ENCODE measurements at regions not wholly inside any gene's neighbourhood (a gene's known extent, or its start where the extent isn't known, plus 50 kb on each side); places are given as distances from the start of the nearest gene placed in this dataset.
A peak's percentile ranks its signal among the peaks of the same experiment; 100 is the strongest.

DNA sequence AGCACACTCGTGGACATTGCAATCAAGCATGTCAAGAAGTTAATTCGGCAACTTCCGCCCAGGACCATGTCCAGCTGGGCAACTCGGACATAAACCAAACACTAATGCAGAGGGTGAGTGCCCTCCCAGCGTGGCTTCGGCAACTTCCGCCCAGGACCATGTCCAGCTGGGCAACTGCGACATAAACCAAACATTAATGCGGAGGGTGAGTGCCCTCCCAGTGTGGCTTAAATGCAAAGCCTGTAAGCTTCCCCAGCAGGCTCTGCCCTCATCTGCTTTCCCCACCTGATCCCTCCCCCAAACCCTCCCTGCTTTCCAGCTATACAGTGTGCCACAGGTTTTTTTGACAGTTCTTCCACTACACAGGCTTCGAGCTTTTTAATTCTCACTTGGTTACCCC is 143.4 kb downstream of the PXDC1 start:
- no peaks in the 10 kb centered on the region for H3K36me3 ChIP-seq
- peaks cover 28% of the 10 kb centered on the region for H3K4me1 ChIP-seq
- peak; percentile 55 to 80 for DNase-seq (ENCODE audit: extremely low spot score in 2 of 2)

DNA sequence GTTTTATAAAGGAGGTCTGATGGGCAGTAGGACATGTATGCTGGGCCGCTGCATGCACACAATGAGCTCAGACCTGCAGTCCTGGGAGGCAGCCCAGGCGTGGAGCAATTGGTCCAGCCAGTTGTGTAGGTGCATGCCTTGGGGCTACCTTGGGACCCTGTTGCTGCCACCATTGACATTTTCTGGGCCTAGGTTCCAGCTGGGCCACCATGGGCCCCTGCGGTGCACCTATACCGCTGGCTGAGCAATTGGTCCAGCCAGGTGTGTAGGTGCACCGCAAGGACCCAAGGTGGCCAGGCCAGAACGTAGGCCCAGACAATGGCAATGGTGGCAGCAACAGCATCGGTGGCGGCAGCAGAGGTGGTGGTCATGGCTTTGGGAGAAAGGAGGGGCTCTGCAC is 143.9 kb downstream of the PXDC1 start:
- intact Hi-C loops (cut with DNase I): no loop called here
- DNase-seq (ENCODE audit: extremely low spot score in 2 of 2): peak; percentile 43 to 54
- TF ChIP-seq POLR2AphosphoS5 (IDR thresholded peaks at IDR 0.05; ENCODE audit: insufficient read depth in 1 of 2, low read depth in 1 of 2) (no peak), POLR2A (IDR thresholded peaks at IDR 0.05) (no peak)
- TF ChIP-seq, protein P1, sequence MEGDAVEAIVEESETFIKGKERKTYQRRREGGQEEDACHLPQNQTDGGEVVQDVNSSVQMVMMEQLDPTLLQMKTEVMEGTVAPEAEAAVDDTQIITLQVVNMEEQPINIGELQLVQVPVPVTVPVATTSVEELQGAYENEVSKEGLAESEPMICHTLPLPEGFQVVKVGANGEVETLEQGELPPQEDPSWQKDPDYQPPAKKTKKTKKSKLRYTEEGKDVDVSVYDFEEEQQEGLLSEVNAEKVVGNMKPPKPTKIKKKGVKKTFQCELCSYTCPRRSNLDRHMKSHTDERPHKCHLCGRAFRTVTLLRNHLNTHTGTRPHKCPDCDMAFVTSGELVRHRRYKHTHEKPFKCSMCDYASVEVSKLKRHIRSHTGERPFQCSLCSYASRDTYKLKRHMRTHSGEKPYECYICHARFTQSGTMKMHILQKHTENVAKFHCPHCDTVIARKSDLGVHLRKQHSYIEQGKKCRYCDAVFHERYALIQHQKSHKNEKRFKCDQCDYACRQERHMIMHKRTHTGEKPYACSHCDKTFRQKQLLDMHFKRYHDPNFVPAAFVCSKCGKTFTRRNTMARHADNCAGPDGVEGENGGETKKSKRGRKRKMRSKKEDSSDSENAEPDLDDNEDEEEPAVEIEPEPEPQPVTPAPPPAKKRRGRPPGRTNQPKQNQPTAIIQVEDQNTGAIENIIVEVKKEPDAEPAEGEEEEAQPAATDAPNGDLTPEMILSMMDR (IDR thresholded peaks at IDR 0.05): no peak
- H3K4me3 ChIP-seq: no peak overlapping the region
- peaks cover 23% of the 10 kb centered on the region for H3K4me1 ChIP-seq
- H3K27me3 ChIP-seq: no peaks in the 10 kb centered on the region
- no peak overlapping the region for H3K27ac ChIP-seq
- no peaks in the 10 kb centered on the region for H3K9me3 ChIP-seq
- no peaks in the 10 kb centered on the region for H3K36me3 ChIP-seq

More for the DNA sequence above, 143.4 kb downstream of the PXDC1 start:
- Histone ChIP-seq H3K27me3 (no peaks in the 10 kb centered on the region), H3K4me3 (no peak overlapping the region), H3K9me3 (no peaks in the 10 kb centered on the region), H3K27ac (no peak overlapping the region)
- intact Hi-C loops (cut with DNase I): no loop called here
- no peak for TF ChIP-seq POLR2A (IDR thresholded peaks at IDR 0.05)
- no peak for TF ChIP-seq POLR2AphosphoS5 (IDR thresholded peaks at IDR 0.05; ENCODE audit: insufficient read depth in 1 of 2, low read depth in 1 of 2)
- TF ChIP-seq, protein P1 (IDR thresholded peaks at IDR 0.05): no peak

DNA sequence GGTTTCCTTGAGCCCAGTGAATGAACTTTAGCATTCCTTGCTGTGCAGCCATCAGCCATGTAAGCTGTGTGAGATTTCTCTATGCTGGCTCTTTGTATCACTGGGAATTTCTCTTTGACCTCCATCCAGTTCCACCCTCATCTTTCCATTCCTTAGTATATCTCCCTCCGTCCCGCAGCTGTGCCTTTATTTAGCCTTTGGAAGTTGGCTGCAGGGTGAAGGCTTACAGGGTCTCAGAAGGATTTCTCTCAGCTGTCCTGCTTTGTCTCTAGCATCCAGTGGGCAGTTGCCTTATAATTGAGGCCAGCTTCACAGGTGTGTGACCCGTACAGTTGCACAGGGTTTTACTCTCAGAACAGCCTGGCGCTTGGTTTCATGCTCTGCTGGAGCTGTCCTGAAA is 144.3 kb downstream of the PXDC1 start:
- Histone ChIP-seq H3K4me1 (peaks cover 19% of the 10 kb centered on the region), H3K36me3 (no peaks in the 10 kb centered on the region), H3K27me3 (no peaks in the 10 kb centered on the region), H3K4me3 (no peak overlapping the region), H3K27ac (no peak overlapping the region), H3K9me3 (no peaks in the 10 kb centered on the region)
- TF ChIP-seq, protein P1 (IDR thresholded peaks at IDR 0.05): no peak
- TF ChIP-seq POLR2A (IDR thresholded peaks at IDR 0.05): no peak
- no peak for TF ChIP-seq POLR2AphosphoS5 (IDR thresholded peaks at IDR 0.05; ENCODE audit: insufficient read depth in 1 of 2, low read depth in 1 of 2)
- intact Hi-C loops (cut with DNase I): no loop called here
- DNase-seq (ENCODE audit: extremely low spot score in 2 of 2): peak; percentile 55 to 76

DNA sequence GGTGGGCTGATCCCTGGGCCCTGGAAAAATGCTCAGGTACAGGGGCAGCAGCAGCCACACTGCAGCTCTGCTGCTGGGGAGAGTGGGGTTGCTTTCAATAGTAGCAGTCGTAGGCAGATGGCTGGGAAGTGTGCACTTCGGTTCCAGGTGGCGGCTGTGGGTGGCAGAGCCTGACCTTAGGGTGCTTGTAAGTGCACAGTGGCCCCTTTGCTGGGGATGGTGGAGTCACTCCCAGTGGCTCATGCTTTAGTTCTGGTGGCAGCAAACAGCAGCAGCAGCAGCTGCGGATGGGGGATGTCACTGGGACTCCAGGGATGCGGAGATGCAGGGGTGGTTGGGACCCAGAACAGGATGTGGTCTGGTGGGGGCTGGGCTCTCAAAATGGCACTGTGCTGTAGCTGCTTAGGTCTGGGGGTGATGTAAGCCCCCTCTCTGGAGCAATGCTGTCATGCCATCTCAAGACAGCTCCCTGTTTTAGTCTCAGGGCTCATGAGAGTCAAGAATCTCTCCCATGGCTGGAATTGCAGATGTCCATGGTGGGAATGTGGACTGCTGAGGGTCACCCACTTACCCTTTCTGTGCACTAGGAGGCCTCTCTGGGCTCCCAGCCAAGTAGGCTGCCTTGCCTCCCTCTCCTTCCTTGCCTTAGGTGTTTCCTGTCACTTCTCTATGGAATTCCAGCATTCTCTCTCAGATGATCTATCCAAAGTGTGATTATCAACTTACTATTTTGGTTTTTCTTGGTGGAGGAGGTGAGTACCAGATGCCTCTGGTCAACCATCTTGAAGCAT is 146.7 kb upstream of the SLC22A23 start:
- Histone ChIP-seq H3K9me3 (peaks cover 7% of the 10 kb centered on the region), H3K4me1 (no peaks in the 10 kb centered on the region), H3K4me3 (no peak overlapping the region), H3K27ac (no peak overlapping the region), H3K27me3 (no peaks in the 10 kb centered on the region), H3K36me3 (no peaks in the 10 kb centered on the region)
- intact Hi-C loops (cut with DNase I): no loop called here
- peak in 1 of 2 donors; percentile 44 for DNase-seq (ENCODE audit: extremely low spot score in 2 of 2)
- TF ChIP-seq, protein P1 (IDR thresholded peaks at IDR 0.05): no peak
- TF ChIP-seq POLR2A (IDR thresholded peaks at IDR 0.05) (no peak), POLR2AphosphoS5 (IDR thresholded peaks at IDR 0.05; ENCODE audit: insufficient read depth in 1 of 2, low read depth in 1 of 2) (no peak)

DNA sequence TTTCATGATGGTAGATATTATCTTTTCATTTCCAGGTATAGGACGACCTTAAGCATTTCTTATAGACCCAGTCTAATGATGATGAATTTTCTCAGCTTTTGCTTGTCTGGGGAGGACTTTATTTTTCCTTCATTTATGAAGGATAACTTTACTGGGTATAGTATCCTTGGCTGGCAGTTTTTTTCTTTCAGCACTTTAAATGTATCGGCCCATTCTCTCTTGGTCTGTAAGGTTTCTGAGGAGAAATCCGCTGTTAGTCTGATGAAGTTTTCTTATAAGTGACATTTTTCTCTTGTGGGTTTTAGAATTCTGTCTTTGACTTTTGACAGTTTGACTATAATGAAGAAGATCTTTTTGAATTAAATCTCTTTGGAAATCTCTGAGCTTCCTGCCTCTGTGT is 144.7 kb upstream of the SLC22A23 start:
- H3K36me3 ChIP-seq: no peaks in the 10 kb centered on the region
- no peak for DNase-seq (ENCODE audit: extremely low spot score in 2 of 2)
- no peaks in the 10 kb centered on the region for H3K27me3 ChIP-seq
- H3K4me1 ChIP-seq: no peaks in the 10 kb centered on the region
- H3K4me3 ChIP-seq: no peak overlapping the region
- no peak overlapping the region for H3K27ac ChIP-seq
- intact Hi-C loops (cut with DNase I): no loop called here
- H3K9me3 ChIP-seq: peaks cover 7% of the 10 kb centered on the region
- TF ChIP-seq POLR2AphosphoS5 (IDR thresholded peaks at IDR 0.05; ENCODE audit: insufficient read depth in 1 of 2, low read depth in 1 of 2): no peak
- TF ChIP-seq, protein P1 (IDR thresholded peaks at IDR 0.05): no peak
- TF ChIP-seq POLR2A (IDR thresholded peaks at IDR 0.05): no peak
